G401 (cell line): ENCODE measurements at regions not wholly inside any gene's neighbourhood (a gene's known extent, or its start where the extent isn't known, plus 50 kb on each side); places are given as distances from the start of the nearest gene placed in this dataset.
A peak's percentile ranks its signal among the peaks of the same experiment; 100 is the strongest.
"Not testable (repeated sequence)": the region's sequence is repeated elsewhere in the genome, so short reads cannot be mapped to it uniquely, and the experiment has no call there.

Experiments used
- DNase-seq: peaks from one replicate; pipeline ENCODE4 v3.0.0-alpha.2; 2015; ENCODE audit warnings: low spot score
- in situ Hi-C: cut with HindIII; loops from 2 replicates; pipeline ENCODE4 v1.10.0; 2016; ENCODE audit warnings: low sequenced_read_pairs, mixed read lengths

GRCh38 chr10:80921032-80921431, 383.3 kb downstream of the SH2D4B start:
- in situ Hi-C loops, result no loop called here
- no peak for DNase-seq

GRCh38 chr10:80924063-80924952, 386.6 kb downstream of the SH2D4B start:
- DNase-seq, result peak; percentile 26
- in situ Hi-C loops, result no loop called here

- in situ Hi-C loops, result no loop called here
- DNase-seq, result no peak
These were observed 389.8 kb downstream of the SH2D4B start for GRCh38 chr10:80927419-80928078.

GRCh38 chr10:80938903-80939302, 401.2 kb downstream of the SH2D4B start:
- in situ Hi-C loops, result no loop called here
- no peak for DNase-seq

GRCh38 chr10:80945264-80945880, 407.7 kb downstream of the SH2D4B start:
- DNase-seq, result peak; percentile 26
- in situ Hi-C loops, result no loop called here

GRCh38 chr10:80946073-80946472, 408.4 kb downstream of the SH2D4B start:
- no peak for DNase-seq
- in situ Hi-C loops, result no loop called here

- in situ Hi-C loops, result no loop called here
- DNase-seq, result no peak
These were observed 409.4 kb downstream of the SH2D4B start for GRCh38 chr10:80946957-80947726.

GRCh38 chr10:80949785-80950184, 412.1 kb downstream of the SH2D4B start:
- in situ Hi-C loops, result no loop called here
- DNase-seq, result no peak

- no peak for DNase-seq
- in situ Hi-C loops, result no loop called here
These were observed 414.7 kb downstream of the SH2D4B start for GRCh38 chr10:80952436-80952835.

- DNase-seq, result no peak
- in situ Hi-C loops, result no loop called here
These were observed 419.5 kb downstream of the SH2D4B start for GRCh38 chr10:80957161-80957560.

- in situ Hi-C loops, result no loop called here
These were observed 426.5 kb downstream of the SH2D4B start for GRCh38 chr10:80964179-80964578.

GRCh38 chr10:80964955-80965614, 427.4 kb downstream of the SH2D4B start:
- in situ Hi-C loops, result no loop called here
- no peak for DNase-seq

More at GRCh38 chr10:80964179-80964578, 426.5 kb downstream of the SH2D4B start:
- DNase-seq, result no peak

- DNase-seq, result peak; percentile 9
- in situ Hi-C loops, result no loop called here
These were observed 428.8 kb downstream of the SH2D4B start for GRCh38 chr10:80966326-80966986.

- in situ Hi-C loops, DNase-seq: not testable (repeated sequence)
These were observed 429.7 kb downstream of the SH2D4B start for GRCh38 chr10:80967357-80967756.

GRCh38 chr10:80968903-80969302, 431.2 kb downstream of the SH2D4B start:
- no peak for DNase-seq
- in situ Hi-C loops, result no loop called here

GRCh38 chr10:80971461-80971860, 433.8 kb downstream of the SH2D4B start:
- DNase-seq, result no peak
- in situ Hi-C loops, result no loop called here

- DNase-seq, result no peak
- in situ Hi-C loops, result no loop called here
These were observed 439.0 kb downstream of the SH2D4B start for GRCh38 chr10:80976658-80977057.

GRCh38 chr10:80985102-80985501, 447.4 kb downstream of the SH2D4B start:
- no peak for DNase-seq
- in situ Hi-C loops, result no loop called here
